GM18508 (cell line): ENCODE measurements at regions not wholly inside any gene's neighbourhood (a gene's known extent, or its start where the extent isn't known, plus 50 kb on each side); places are given as distances from the start of the nearest gene placed in this dataset.
"Not testable (repeated sequence)": the region's sequence is repeated elsewhere in the genome, so short reads cannot be mapped to it uniquely, and the experiment has no call there.

ENCODE experiments used
- ATAC-seq: cut with Tn5 transposase; IDR thresholded peaks from one replicate; pipeline ENCODE4 v1.9.1; 2021; ENCODE audit warnings: moderate number of reproducible peaks; ENCODE audit not compliant: insufficient read depth, unreplicated experiment

DNA sequence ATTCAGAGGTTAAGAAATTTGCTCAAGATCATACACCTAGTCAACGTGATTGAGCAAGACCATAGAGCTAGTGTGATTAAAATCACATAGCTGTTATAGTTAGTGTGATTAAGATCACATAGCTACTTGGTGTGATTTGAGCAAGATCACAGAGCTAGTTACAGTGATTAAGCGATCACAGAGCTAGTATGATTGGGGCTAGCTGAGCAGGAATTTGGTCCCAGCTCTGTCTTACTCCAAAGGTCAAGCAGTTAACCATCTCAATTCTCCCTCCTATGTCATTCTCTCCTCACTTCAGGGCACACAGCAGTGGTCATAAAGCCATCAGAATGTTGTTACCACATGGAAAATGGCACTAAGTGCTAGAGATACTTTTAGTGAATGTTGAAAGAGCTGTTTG lies 158.2 kb downstream of the SPTSSA start:
- no peak for ATAC-seq

DNA sequence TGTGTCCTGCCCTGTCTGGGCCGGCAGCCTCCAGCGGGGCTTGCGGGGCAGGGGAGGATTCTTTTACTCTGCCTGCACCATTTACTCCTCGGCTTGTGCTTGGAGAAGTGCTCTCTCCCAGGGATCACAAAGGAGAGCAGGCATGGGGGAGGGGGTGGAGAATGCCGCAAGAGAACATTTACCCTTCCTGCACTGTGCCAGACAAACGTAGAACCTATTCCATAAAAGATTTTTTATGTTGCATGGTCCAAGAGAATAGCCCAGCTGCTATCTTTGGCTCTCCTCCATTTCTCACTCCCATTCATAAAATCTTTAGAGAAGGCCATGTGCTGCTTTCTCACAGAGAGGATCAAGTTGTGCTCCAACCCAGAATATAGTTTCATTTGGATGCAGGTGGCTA lies 159.4 kb downstream of the SPTSSA start:
- no peak for ATAC-seq

DNA sequence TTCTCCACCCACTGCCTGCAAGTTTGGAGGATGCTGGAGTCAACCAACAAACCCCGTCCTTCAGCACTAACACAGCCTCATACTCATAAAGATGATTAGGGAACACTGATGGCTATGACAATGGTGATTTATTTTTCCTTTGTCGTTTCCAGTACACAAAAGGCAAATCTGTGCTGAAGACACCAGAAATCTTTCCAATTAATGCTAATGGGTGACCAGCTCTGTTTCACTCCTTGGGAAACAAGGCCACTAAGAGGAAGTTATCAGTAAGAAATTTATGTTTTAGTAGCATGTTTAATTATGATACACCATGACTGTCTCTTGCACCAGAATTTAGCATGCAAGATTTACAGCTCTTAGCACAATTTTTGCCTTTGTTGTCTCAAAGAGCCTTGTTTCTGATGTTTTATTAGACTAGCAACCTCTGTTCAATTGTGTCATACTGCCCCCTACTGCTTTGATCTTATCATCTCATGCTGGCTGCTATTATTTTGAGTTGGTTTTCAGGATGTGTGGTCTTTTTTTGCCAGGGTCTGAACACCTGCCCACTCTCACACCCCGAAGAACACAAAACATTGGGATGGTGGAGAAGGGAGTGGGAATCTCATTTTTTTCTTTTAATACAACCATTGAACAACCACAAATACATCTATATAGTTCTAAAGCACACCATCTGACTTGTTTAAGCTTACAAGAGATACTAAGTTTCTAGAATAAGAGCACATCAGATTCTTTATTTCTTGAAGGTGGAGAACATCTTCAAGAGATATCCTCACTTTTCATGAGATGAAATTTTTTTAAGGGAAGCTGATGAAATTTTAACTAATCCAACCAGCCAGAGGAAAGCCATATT lies 160.9 kb downstream of the SPTSSA start:
- ATAC-seq, result no peak

DNA sequence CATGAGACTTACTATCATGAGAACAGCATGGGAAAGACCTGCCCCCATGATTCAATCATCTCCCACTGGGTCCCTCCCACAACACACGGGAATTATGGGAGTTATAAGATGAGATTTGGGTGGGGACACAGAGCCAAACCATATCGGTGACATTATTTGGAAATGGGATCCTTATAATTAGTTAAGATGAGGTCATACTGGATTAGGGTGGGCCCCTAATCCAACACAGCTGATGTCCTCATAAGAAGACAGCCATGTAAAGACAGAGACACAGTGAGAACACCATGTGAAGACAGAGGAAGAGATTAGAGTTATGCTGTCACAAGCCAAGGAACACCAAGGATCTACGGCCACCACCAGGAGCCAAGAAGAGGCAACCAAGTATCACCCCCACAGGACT lies 161.7 kb downstream of the SPTSSA start:
- no peak for ATAC-seq

DNA sequence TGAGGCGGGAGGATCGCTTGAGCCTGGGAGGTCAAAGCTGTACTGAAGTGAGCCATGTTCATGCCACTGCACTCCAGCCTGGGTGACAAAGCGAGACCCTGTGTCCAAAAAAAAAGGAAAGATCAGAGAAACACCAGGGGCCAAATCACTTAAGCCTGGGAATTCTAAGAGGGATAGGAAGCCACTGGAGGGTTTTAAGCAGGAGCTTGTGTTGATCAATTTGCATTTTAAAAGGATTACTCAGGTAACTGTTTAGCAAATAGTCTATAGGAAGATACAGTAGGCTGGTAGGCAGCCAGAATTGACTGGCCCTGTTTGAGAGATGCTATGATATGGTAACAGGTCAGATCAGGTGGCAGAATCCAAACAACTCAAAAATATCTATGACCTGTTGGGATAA lies 162.7 kb downstream of the SPTSSA start:
- no peak for ATAC-seq

DNA sequence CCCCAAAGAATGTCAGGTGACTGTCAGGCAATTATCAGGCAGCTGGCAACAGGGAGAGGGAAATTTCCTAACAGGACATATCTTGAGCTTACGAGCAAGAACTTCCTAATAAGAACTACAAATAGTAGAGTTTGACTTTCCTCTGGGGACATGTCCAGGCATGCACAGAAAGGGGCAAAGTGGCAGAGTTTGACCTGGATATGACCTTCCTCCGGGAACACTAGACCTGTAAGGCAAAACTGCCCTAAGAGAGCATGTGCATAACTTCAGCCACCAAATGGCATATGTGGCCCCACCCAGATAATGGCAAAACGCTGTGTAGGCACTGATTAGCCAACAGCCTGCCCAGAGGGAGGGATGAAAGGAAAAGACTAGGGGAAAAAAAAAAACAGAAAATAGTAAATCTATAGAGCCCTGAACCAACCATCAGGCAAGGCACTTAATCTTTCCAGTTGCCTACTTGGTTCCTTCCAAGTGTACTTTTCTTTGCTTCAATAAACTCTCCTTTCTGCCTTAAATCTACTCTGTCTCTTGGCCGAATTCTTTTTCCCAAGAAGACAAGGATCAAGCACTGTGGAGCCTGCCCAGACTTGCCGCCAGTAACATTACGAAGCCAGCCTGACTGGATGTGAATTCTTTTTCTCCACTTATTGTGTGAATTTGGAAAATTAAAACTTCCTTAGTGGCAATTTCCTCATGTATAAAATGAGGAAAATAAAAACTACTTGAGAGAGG lies 164.1 kb downstream of the SPTSSA start:
- ATAC-seq, result no peak

DNA sequence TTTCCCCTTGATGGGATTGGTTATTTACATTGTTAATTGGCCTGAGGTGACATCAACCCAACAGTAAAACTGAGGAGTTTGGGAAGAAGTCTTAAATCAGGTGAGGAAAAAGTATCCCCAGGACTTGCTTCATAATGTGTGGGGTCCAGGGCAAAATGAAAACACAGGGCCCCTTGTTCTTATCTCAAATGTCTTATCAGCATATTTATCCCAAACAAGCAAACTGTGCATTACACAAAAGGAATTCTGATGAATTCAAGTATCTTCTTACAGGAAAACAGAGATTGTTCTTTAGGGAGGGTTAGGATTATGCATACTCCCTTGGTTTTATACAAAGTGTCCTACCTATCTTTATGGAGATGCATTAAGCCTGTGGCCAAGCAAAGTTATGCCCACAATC lies 178.4 kb downstream of the SPTSSA start:
- ATAC-seq, result no peak

DNA sequence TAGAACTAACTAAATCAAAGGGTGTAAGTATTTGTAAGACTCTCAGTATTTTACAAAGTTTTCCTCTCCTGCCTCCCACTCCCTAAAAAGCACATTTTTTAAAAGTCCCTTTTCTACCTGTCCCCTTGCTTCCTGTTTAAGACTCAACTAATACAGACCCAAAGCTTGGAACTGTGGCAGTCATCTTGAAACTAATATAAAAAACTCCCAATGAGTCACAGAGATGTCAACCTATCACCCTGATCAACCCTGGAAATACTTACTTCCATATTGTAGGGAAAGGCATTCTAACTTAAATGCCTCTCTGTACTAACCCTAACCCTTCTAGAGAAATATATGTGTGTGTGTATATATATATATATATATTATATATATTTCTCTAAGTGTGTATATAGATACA lies 184.8 kb downstream of the SPTSSA start:
- ATAC-seq, result peak; percentile 72

DNA sequence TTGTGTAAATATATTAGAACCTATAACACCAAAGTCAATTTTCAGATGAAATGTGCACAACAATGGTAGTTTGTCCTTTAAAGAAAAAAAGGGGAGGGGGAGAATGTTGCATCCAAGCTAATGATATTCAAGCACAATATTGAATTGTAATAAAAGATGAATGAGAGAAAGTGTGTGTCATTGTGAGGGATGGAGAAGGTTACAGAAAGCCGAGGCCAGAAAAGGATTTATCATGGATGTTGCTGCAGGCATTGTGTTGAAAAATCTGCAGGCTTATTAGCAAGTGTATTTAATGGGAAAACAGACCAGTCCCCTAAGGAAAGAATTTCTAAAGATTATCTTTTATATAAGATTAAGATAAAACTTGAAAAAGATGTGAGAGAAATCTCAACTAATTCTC lies 186.5 kb downstream of the SPTSSA start:
- ATAC-seq, result no peak

DNA sequence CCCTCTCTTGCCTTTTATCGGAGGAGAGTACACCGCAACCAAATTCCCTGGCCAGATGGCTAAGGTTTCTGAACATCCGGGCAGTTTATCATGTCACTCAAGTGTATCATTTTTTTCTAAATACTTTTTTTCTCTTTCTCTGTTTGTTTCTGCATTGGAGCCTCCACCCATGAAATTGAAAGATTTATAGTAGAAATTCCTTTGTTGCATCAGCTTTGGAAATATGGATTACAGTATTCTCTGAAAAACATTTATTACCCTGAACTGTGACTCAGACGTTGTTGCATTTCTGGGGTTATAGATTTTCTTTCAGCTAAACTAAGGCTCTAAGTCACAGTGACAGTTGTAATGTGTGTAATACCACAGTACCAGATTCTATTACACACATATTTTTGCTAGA lies 187.0 kb downstream of the SPTSSA start:
- no peak for ATAC-seq

DNA sequence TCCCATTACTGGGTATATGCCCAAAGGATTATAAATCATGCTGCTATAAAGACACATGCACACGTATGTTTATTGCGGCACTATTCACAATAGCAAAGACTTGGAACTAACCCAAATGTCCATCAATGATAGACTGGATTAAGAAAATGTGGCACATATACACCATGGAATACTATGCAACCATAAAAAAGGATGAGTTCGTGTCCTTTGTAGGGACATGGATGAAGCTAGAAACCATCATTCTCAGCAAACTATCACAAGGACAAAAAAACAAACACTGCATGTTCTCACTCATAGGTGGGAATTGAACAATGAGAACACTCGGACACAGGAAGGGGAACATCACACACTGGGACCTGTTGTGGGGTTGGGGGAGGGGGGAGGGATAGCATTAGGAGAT lies 188.3 kb downstream of the SPTSSA start:
- not testable (repeated sequence) for ATAC-seq

DNA sequence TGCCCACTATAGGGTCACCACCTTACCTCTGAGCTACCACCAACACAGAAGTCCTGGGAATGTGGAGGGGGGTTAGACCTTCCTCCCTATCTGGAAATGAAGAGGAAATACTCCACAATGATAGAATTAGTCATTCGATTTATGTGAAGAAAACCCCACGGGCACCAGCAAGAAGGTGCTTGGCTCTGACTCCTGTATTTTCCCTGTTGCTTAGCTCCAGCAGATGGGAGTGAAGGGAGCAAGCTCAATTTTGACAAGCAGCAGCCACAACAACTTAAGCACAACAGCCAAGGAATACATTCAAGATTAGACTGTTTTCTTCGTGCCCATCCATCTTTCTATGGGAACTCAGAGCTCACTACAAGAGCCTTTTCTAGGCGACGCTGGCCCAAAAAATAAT lies 191.7 kb downstream of the SPTSSA start:
- ATAC-seq, result no peak

DNA sequence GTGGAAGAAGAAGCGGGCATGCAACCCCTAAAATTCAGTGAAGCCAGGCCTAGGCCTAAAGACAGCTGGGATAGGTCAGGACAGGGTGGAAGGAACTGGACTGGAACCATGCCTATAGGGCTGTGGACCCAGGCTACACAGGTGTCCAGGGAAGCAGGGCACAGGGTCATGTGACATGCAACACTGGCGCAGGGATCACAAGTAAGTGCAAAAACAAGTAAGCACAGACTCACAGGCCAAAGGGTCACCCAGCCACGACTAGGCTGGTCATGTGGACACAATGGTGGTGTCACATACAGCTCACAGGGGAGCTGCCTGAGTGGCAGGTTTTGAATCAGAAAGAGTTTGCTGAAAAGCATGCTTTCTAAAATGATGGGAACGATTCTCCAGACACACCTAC lies 195.7 kb downstream of the SPTSSA start:
- ATAC-seq, result no peak

DNA sequence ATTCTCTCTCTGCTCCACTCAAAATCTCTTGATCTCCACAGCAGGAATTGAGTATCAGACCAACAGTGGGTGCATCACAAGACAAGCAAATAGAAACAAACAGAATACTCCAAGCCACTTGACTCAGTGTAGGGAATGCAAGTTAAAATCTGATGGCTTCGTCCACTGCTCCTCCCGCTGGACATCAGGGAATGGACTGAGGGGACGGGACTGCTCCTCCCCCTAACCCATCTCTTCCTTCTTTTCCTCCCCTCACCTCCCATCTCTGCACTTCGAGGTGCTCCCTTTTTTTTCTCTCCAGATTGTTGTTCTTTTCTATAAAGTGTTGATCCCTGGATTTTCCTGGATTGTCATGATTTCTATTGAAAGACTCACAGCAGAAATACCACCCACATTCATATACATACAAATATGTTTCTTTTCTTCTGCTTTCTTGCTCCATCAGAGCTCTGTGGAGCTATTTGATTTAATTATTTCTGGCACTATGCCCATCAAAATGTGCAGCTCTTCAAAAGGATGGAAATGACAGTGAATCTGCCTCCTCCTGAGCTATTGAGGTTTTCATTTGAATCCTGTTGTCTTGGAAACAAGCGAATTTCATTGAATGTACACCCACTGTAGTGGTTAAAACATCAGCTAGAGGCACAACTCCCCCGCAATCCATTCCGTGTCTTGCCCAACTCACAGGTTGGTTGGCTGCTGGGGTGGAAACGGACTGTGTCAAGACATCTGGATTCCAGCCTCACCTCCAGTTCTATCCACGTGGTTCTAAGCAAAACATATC lies 199.7 kb downstream of the SPTSSA start:
- no peak for ATAC-seq

DNA sequence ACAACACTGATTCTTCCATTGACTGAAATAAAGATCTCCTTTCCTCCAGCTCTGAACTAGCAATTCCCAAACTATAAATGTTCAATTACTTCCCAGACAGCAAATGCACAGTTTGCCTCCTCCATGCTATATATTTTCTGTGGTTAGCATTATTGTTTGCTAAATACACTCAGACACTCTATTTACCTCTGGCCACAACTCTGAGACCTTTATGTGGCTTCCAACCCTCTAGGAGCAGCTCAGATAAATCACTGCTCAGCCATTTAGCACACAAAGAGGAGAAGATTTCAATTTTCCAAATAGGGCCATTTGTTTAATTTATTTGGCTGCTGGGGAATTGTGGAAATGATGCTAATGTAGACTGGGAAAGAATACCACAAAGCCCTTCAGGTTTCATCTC lies 202.0 kb downstream of the SPTSSA start:
- ATAC-seq, result no peak

DNA sequence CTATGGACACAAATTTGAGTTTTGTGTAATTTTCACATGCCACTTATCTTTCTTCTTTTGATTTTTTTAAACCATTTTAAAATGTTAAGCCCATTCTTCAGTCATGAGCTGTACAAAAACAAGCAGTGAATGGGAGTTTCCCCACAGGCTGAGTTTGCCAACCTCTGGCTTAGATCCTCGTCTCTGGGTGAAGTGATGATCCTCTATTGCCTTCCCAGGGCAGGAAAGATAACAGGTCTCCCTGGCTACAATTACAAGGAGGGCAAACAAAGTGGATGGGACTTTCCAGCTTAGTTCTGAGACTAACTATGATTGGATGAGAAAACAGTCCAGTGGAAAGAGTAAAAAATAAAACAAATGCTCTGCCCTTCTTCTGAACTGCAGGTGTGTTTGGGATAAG lies 203.7 kb downstream of the SPTSSA start:
- no peak for ATAC-seq

DNA sequence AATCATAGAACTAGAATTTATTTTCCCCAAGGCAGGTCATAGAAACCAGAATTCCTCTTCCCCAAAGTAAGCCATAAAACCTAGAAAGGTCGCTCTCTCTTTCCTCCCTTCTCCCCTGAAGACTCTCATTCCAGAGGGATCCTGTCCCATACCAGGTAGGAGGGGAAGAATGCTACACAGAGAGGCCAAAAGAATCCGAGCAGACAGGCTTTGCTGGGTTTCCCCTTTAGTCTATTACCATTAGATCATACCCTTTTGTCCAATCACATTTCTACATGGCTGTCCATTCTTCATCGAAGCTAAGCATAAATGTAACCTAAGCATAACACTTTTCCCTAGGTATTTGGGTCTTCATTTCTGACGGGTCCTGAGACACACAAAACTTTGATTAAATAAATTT lies 204.5 kb downstream of the SPTSSA start:
- ATAC-seq, result no peak

DNA sequence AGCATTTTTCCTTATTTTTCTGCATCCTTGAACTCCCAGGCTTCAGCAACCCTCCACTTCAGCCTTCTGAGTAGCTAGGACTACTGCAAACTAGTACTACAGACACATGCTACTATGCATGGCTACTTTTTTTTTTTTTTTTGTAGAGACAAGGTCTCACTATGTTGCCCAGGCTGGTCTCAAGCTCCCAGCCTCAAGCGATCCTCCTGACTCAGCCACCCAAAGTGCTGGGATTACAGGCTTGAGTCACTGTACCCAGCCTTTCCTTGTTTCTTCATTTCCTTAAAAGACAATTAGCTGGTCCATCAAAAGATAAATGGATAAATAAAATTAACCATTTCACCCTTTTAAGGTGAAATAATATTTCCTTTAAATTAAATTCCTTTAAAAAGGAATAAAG lies 205.8 kb downstream of the SPTSSA start:
- ATAC-seq, result no peak

DNA sequence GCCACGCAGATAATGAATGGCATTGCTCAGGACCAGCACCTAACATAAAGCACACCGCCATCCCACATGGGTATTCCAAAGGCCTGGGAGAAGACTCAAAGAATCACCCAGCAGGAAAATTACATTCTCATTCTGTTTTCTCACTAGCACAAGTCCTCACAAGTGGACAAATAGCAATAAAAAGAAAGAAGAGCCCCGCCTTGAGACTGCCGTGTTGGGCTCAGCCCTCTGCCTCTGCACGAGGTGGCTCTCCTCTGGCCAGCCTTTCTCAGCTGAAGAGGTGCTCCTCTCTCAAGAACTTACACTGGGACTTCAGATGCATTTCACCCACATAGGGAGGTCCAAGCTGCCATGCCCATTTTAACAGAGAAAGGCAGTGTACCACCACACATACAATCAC lies 207.5 kb downstream of the SPTSSA start:
- ATAC-seq, result no peak

DNA sequence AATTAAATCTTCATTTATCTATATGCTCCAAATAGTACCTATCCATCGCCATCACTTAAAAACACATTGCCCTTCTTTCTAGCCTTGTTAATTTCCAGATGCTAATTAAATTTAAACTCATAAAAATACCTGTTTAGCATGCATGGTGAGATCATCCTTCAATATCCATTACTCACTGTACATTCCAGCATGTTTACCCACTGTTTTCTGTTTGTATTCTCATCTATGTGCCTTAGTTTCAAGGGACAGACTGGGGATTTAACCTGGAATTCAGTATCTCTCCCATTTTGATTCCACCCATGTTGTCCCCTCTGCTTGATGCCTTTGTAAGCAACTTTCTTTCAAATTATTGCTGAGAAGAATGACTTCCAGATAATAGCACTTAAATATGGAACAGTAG lies 208.0 kb downstream of the SPTSSA start:
- ATAC-seq, result no peak

DNA sequence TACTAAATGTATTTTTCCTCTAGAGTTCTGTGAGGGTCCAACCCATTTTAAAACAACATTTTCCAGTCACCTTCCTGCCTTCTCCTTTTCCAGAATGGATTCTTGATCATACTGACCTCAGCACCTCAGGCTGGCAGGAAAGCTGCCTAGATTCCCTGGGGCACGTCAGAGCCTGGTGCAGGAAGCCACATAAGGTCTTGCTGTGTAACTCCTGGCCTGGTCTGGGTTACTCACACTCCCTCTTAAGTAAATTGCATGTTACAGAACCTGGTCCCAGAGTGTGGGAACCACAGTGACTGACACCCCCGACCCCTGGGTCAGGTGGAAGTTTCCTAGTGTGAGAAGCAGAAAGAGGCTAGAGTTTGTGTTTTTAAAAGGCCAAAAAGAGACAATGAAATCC lies 209.8 kb downstream of the SPTSSA start:
- ATAC-seq, result no peak
